Karpas-422 (cell line): ENCODE measurements at regions not wholly inside any gene's neighbourhood (a gene's known extent, or its start where the extent isn't known, plus 50 kb on each side); places are given as distances from the start of the nearest gene placed in this dataset.

Experiments used
- DNase-seq: peaks from one replicate; pipeline ENCODE4 v3.0.0-alpha.2; 2015
- H2AFZ ChIP-seq: fragments of 200-600 bp; sonication (generic); 2 replicates; pipeline ENCODE4 v1.6.1; 2014; ENCODE audit warnings: antibody characterized with exemption, low read length, mixed read lengths
- H3K27ac ChIP-seq: fragments of 200-600 bp; sonication (generic); 2 replicates; pipeline ENCODE4 v1.5.1; 2014; ENCODE audit warnings: mild to moderate bottlenecking, low read length, moderate library complexity
- H3K27me3 ChIP-seq: fragments of 200-600 bp; sonication (generic); 2 replicates; pipeline ENCODE4 v1.6.1; 2014; ENCODE audit warnings: low read length, mixed read lengths
- H3K36me3 ChIP-seq: fragments of 200-600 bp; sonication (generic); 2 replicates; pipeline ENCODE4 v1.6.1; 2014; ENCODE audit warnings: low read length, mixed read lengths; ENCODE audit not compliant: insufficient read depth
- H3K4me1 ChIP-seq: fragments of 200-600 bp; sonication (generic); 2 replicates; pipeline ENCODE4 v1.6.1; 2014; ENCODE audit warnings: mild to moderate bottlenecking, low read length, mixed read lengths
- H3K4me2 ChIP-seq: fragments of 200-600 bp; sonication (generic); 2 replicates; pipeline ENCODE4 v1.6.1; 2014; ENCODE audit warnings: low read length, low read depth, mild to moderate bottlenecking; ENCODE audit not compliant: poor library complexity, severe bottlenecking
- H3K4me3 ChIP-seq: fragments of 200-600 bp; sonication (generic); 2 replicates; pipeline ENCODE4 v1.5.1; 2014; ENCODE audit warnings: mild to moderate bottlenecking, antibody characterized with exemption, low read length, mixed read lengths
- H3K79me2 ChIP-seq: fragments of 200-600 bp; sonication (generic); 2 replicates; pipeline ENCODE4 v1.6.1; 2014; ENCODE audit warnings: mild to moderate bottlenecking, low read length, mixed read lengths
- H3K9ac ChIP-seq: fragments of 200-600 bp; sonication (generic); 2 replicates; pipeline ENCODE4 v1.6.0; 2014; ENCODE audit warnings: low read length
- H3K9me2 ChIP-seq: fragments of 200-600 bp; sonication (generic), shearing (Covaris generic); replicated peaks from 2 replicates; pipeline ENCODE4 v1.6.0; 2014; ENCODE audit warnings: mild to moderate bottlenecking, low read length, moderate library complexity; ENCODE audit not compliant: insufficient read depth
- H3K9me3 ChIP-seq: fragments of 300-700, 200-600 bp; sonication (generic); 2 replicates; pipeline ENCODE4 v1.6.1; 2014; ENCODE audit warnings: low read length, mixed read lengths
- H4K20me1 ChIP-seq: fragments of 200-600 bp; sonication (generic); 2 replicates; pipeline ENCODE4 v1.6.1; 2014; ENCODE audit warnings: mild to moderate bottlenecking, antibody characterized with exemption, low read length, low read depth; ENCODE audit not compliant: insufficient read depth

DNA sequence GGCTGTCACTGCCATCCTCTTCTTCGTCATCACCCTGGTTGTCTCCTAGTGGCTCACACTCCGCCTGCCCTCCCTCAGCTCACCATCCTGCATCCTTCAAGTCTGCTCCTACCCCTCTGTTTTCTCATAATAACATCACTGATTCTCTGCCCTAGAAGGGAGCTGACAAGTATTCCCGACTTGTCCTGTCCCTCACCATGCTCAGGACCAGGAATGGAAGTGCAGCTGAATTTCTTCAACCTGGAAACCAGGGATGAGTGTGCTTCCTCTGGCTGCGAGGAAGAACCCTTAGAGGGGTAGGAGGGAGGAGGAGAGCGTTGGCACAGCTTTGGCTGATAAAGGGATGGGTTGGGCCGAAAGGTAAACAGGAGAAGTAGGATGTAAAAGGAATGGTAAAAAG is 174.8 kb upstream of the GPR26 start:
- Histone ChIP-seq H3K9me2 (no peaks in the 10 kb centered on the region), H2AFZ (no peak overlapping the region), H3K36me3 (no peaks in the 10 kb centered on the region), H4K20me1 (no peaks in the 10 kb centered on the region), H3K79me2 (no peaks in the 10 kb centered on the region), H3K9ac (no peak overlapping the region), H3K4me2 (no peak overlapping the region), H3K27me3 (no peaks in the 10 kb centered on the region), H3K4me1 (no peaks in the 10 kb centered on the region), H3K9me3 (no peaks in the 10 kb centered on the region), H3K4me3 (no peak overlapping the region), H3K27ac (no peak overlapping the region)
- no peak for DNase-seq

DNA sequence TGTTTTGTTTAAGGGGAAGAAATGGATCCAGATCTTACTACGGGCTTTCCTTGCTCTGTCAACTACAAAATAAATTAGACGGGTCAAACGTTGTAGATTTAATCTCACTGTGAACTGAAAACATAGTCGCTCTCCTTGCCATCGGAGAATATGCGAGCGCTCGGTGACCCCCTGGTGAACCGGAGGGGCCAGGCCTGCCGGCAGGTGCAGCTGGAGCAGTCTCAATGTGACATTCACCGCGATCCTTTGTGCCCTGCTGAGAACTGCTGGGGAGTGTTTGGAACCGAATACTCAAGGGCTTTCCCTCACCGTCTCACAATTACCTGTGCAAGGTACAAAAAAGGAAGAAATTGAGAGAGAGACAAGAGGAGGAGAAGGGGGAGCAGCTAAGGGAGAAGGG is 174.1 kb upstream of the GPR26 start:
- H3K4me3 ChIP-seq = no peak overlapping the region
- no peak overlapping the region for H3K9ac ChIP-seq
- H3K36me3 ChIP-seq = no peaks in the 10 kb centered on the region
- H3K4me2 ChIP-seq = no peak overlapping the region
- no peaks in the 10 kb centered on the region for H3K4me1 ChIP-seq
- H3K27ac ChIP-seq = no peak overlapping the region
- H3K79me2 ChIP-seq = no peaks in the 10 kb centered on the region
- H3K27me3 ChIP-seq = no peaks in the 10 kb centered on the region
- H3K9me2 ChIP-seq = no peaks in the 10 kb centered on the region
- no peak overlapping the region for H2AFZ ChIP-seq
- H3K9me3 ChIP-seq = no peaks in the 10 kb centered on the region
- H4K20me1 ChIP-seq = no peaks in the 10 kb centered on the region
- DNase-seq = no peak

DNA sequence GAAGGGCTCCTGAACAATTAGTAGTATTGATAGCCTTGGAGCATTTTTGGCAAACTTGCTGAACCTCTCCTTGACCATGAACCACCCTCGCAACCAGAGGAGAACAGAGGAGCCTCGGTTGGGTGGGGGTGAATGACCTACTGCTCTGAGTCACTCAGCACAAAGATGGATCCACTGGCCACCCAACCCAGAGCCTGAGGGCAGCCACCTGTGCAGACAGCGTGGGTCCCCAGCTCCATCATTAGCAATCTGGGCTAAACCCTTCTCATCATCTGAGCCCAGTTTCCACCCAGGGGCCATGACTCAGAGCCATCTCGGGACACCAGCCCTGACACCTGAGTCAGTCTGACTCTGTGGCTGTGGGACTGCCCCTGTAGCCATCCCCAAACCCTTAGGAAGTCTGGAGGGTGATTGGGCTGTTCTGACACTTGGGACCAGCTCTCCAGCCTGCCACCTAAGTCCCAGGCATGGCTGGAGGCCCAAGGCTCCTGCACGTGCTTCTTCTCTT is 171.8 kb upstream of the GPR26 start:
- Histone ChIP-seq H3K27ac (no peak overlapping the region), H3K9me2 (no peaks in the 10 kb centered on the region), H2AFZ (no peak overlapping the region), H3K9ac (no peak overlapping the region), H3K79me2 (no peaks in the 10 kb centered on the region), H4K20me1 (no peaks in the 10 kb centered on the region), H3K36me3 (no peaks in the 10 kb centered on the region), H3K4me2 (no peak overlapping the region), H3K27me3 (no peaks in the 10 kb centered on the region), H3K9me3 (no peaks in the 10 kb centered on the region), H3K4me1 (no peaks in the 10 kb centered on the region), H3K4me3 (no peak overlapping the region)
- DNase-seq = no peak

DNA sequence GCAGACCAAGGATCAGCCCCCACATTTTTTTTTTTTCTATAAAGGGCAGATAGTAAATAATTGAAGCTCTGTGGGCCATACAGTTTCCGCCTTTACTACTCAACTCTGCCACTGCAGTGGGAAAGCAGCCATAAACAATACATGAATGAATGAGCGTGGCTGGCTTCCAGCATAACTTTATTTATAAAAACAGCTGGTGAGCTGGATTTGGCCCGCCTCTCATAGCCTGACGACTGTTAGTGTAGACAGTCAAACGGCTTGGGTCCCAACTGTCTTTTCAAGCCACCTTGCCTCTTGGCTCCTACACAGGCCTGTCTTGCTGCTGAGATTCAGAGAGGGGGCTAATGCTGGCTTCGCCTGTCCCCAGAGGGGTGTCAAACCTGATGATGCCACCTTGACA is 169.8 kb upstream of the GPR26 start:
- Histone ChIP-seq H3K9ac (no peak overlapping the region), H3K36me3 (no peaks in the 10 kb centered on the region), H3K4me1 (no peaks in the 10 kb centered on the region), H3K27ac (no peak overlapping the region), H3K9me3 (no peaks in the 10 kb centered on the region), H3K4me3 (no peak overlapping the region), H3K27me3 (no peaks in the 10 kb centered on the region), H2AFZ (no peak overlapping the region), H3K4me2 (no peak overlapping the region), H4K20me1 (no peaks in the 10 kb centered on the region), H3K79me2 (no peaks in the 10 kb centered on the region), H3K9me2 (no peaks in the 10 kb centered on the region)
- DNase-seq = no peak

GRCh38 chr10:123496996-123497660 is 169.0 kb upstream of the GPR26 start:
- no peaks in the 10 kb centered on the region for H3K4me1 ChIP-seq
- no peak overlapping the region for H3K4me2 ChIP-seq
- no peaks in the 10 kb centered on the region for H3K36me3 ChIP-seq
- H3K9me3 ChIP-seq = no peaks in the 10 kb centered on the region
- no peak for DNase-seq
- H3K79me2 ChIP-seq = no peaks in the 10 kb centered on the region
- no peaks in the 10 kb centered on the region for H4K20me1 ChIP-seq
- no peak overlapping the region for H2AFZ ChIP-seq
- H3K27me3 ChIP-seq = no peaks in the 10 kb centered on the region
- H3K9me2 ChIP-seq = no peaks in the 10 kb centered on the region
- H3K27ac ChIP-seq = no peak overlapping the region
- H3K4me3 ChIP-seq = no peak overlapping the region
- H3K9ac ChIP-seq = no peak overlapping the region

- H4K20me1 ChIP-seq = no peaks in the 10 kb centered on the region
- H3K4me3 ChIP-seq = no peak overlapping the region
- no peak overlapping the region for H3K9ac ChIP-seq
- no peaks in the 10 kb centered on the region for H3K27me3 ChIP-seq
- no peak overlapping the region for H3K4me2 ChIP-seq
- no peak for DNase-seq
- no peaks in the 10 kb centered on the region for H3K36me3 ChIP-seq
- no peaks in the 10 kb centered on the region for H3K9me2 ChIP-seq
- H3K4me1 ChIP-seq = no peaks in the 10 kb centered on the region
- no peak overlapping the region for H3K27ac ChIP-seq
- no peaks in the 10 kb centered on the region for H3K79me2 ChIP-seq
- H2AFZ ChIP-seq = no peak overlapping the region
- no peaks in the 10 kb centered on the region for H3K9me3 ChIP-seq
These were observed 166.0 kb upstream of the GPR26 start for GRCh38 chr10:123500110-123500509.

- DNase-seq = no peak
- no peaks in the 10 kb centered on the region for H4K20me1 ChIP-seq
- no peaks in the 10 kb centered on the region for H3K36me3 ChIP-seq
- no peaks in the 10 kb centered on the region for H3K79me2 ChIP-seq
- H3K27ac ChIP-seq = no peak overlapping the region
- no peaks in the 10 kb centered on the region for H3K9me2 ChIP-seq
- H3K27me3 ChIP-seq = no peaks in the 10 kb centered on the region
- H2AFZ ChIP-seq = no peak overlapping the region
- no peak overlapping the region for H3K4me3 ChIP-seq
- no peak overlapping the region for H3K9ac ChIP-seq
- no peaks in the 10 kb centered on the region for H3K4me1 ChIP-seq
- H3K4me2 ChIP-seq = no peak overlapping the region
- no peaks in the 10 kb centered on the region for H3K9me3 ChIP-seq
These were observed 165.0 kb upstream of the GPR26 start for GRCh38 chr10:123501148-123501547.

DNA sequence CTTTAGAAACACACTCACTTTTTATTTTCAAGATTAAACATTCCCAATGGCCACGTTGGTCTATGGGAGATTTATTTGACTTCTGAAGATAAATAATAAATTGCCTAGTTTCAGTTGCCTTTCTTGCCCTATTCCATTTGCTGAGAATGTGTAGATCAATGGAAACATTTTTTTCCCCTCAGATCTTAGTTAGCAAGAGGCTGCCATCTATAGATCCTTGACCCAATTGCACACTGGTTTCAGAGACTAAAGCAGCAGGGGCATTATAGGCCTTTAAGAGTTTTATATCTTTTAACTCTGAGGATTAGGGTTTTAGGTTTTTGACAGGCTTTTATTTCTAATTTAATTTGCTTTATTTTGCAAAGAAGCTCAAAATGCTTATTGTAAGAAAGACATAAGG is 163.2 kb upstream of the GPR26 start:
- Histone ChIP-seq H3K9me2 (no peaks in the 10 kb centered on the region), H3K4me2 (no peak overlapping the region), H4K20me1 (no peaks in the 10 kb centered on the region), H3K4me3 (no peak overlapping the region), H3K9me3 (no peaks in the 10 kb centered on the region), H3K4me1 (no peaks in the 10 kb centered on the region), H3K36me3 (no peaks in the 10 kb centered on the region), H3K27me3 (no peaks in the 10 kb centered on the region), H2AFZ (no peak overlapping the region), H3K27ac (no peak overlapping the region), H3K79me2 (no peaks in the 10 kb centered on the region), H3K9ac (no peak overlapping the region)
- DNase-seq = no peak
